HepG2 (cell line): ENCODE measurements at regions not wholly inside any gene's neighbourhood (a gene's known extent, or its start where the extent isn't known, plus 50 kb on each side); places are given as distances from the start of the nearest gene placed in this dataset.
"Not testable (repeated sequence)": the region's sequence is repeated elsewhere in the genome, so short reads cannot be mapped to it uniquely, and the experiment has no call there.

ENCODE experiments used
- ATAC-seq: fragments of 200-7000 bp; cut with Tn5 transposase; 3 replicates; pipeline ENCODE4 v1.9.1; 2020; ENCODE audit warnings: mild to moderate bottlenecking, moderate library complexity
- BruUV-seq: library from RNA; stranded (reverse); fragments of 400-500 nt; replicated peaks from 2 replicates; lab custom pipeline; 2021; lab: Mats Ljungman, UMichigan
- CTCF ChIA-PET: fragments of 300-600 bp; formaldehyde crosslinking; extraction: SDS; loops from one replicate; lab custom pipeline; 2021; ENCODE audit warnings: low total read pairs, inconsistent platforms, low intra/inter-chr PET ratio; lab: Yijun Ruan, JAX
- POLR2A ChIA-PET: fragments of 350-600 bp; sonication (Branson Sonifier 250); formaldehyde crosslinking; loops from one replicate; lab custom pipeline; 2020; ENCODE audit warnings: antibody characterized with exemption, inconsistent platforms; lab: Yijun Ruan, JAX
- DNase-seq: peaks from one replicate; pipeline ENCODE4 v3.0.0-alpha.2; 2015; ENCODE audit warnings: low spot score
- FAIRE-seq: peaks from 3 replicates; lab custom pipeline; 2011; peaks lifted over from hg19 to GRCh38; lab: Jason Lieb, UNC
- H2AFZ ChIP-seq: one replicate; pipeline ENCODE4 v1.6.1; 2011; ENCODE audit warnings: low read length, inconsistent platforms
- H3K27ac ChIP-seq: fragments of 300-600 bp; 3 replicates; pipeline ENCODE4 v1.8.0; 2011; ENCODE audit warnings: mixed run types, mild to moderate bottlenecking, mixed read lengths, low read length, inconsistent platforms; ENCODE audit not compliant: insufficient read depth; ENCODE audit errors: extremely low read length
- H3K27me3 ChIP-seq, 2 experiments: fragments of 200-600 bp in 1 of 2; 2 replicates in 1 of 2; 3 replicates in 1 of 2; pipeline versions ENCODE4 v1.6.0 to v1.8.0; 2011; ENCODE audit warnings: low read length in 2 of 2, mild to moderate bottlenecking in 2 of 2, moderate library complexity in 2 of 2, inconsistent platforms in 1 of 2; ENCODE audit not compliant: insufficient read depth in 2 of 2, control insufficient read depth in 1 of 2
- H3K36me3 ChIP-seq, 2 experiments: fragments of 200-600 bp in 1 of 2; replicated peaks in 1 of 2; 2 replicates in 1 of 2; 3 replicates in 1 of 2; pipeline versions ENCODE4 v1.5.1 to v1.8.0; 2011; ENCODE audit warnings: low read length in 2 of 2, inconsistent platforms in 1 of 2; ENCODE audit not compliant: insufficient read depth in 2 of 2, control insufficient read depth in 1 of 2
- H3K4me1 ChIP-seq: 2 replicates; pipeline ENCODE4 v1.5.1; 2012; ENCODE audit warnings: low read length, inconsistent platforms; ENCODE audit not compliant: insufficient read depth
- H3K4me2 ChIP-seq: 2 replicates; pipeline ENCODE4 v1.6.0; 2011; ENCODE audit warnings: low read depth, low read length, inconsistent platforms
- H3K4me3 ChIP-seq, 3 experiments: fragments of 200-600 bp in 1 of 3; sonication (generic), shearing (Covaris generic) in 1 of 3; replicated peaks in 1 of 3; 2 replicates each; pipeline ENCODE4 v1.5.1; 2011 to 2016; ENCODE audit warnings: low read length in 3 of 3, inconsistent platforms in 2 of 3, low read depth in 2 of 3, mild to moderate bottlenecking in 2 of 3, control low read depth in 1 of 3, mixed read lengths in 1 of 3; ENCODE audit not compliant: insufficient read depth in 1 of 3
- H3K79me2 ChIP-seq: one replicate; pipeline ENCODE4 v1.6.1; 2011; ENCODE audit warnings: low read length, inconsistent platforms; ENCODE audit not compliant: insufficient read depth
- H3K9ac ChIP-seq: 2 replicates; pipeline ENCODE4 v1.6.0; 2011; ENCODE audit warnings: mild to moderate bottlenecking, low read depth, low read length, inconsistent platforms; ENCODE audit not compliant: insufficient read depth
- H3K9me3 ChIP-seq: 2 replicates; pipeline ENCODE4 v1.5.1; 2012; ENCODE audit warnings: mild to moderate bottlenecking, low read length
- H4K20me1 ChIP-seq: 2 replicates; pipeline ENCODE4 v1.6.0; 2011; ENCODE audit warnings: inconsistent platforms, mild to moderate bottlenecking, low read length, moderate library complexity; ENCODE audit not compliant: insufficient read depth
- HDAC1 ChIP-seq: sonication (generic); formaldehyde crosslinking; IDR thresholded peaks from 2 replicates; pipeline ENCODE4 v1.5.1; 2020; ENCODE audit warnings: mild to moderate bottlenecking, missing genetic modification reagents
- KAT8 ChIP-seq: IDR thresholded peaks from 2 replicates; pipeline ENCODE4 v1.6.1; 2016; ENCODE audit warnings: missing genetic modification reagents, missing compliant biosample characterization
- PAXIP1 ChIP-seq: sonication (generic); formaldehyde crosslinking; conservative IDR thresholded peaks from 2 replicates; pipeline ENCODE4 v1.4.0; 2020; ENCODE audit warnings: mild to moderate bottlenecking, missing genetic modification reagents, moderate library complexity
- ZNF224 ChIP-seq: sonication (generic); formaldehyde crosslinking; IDR thresholded peaks from 2 replicates; pipeline ENCODE4 v1.5.0; 2020; ENCODE audit warnings: mild to moderate bottlenecking, missing genetic modification reagents
- ZNF430 ChIP-seq: sonication (generic); formaldehyde crosslinking; IDR thresholded peaks from 2 replicates; pipeline ENCODE4 v1.9.0; 2021; ENCODE audit warnings: mild to moderate bottlenecking, missing genetic modification reagents
- WGBS: methylation state at CpG from one replicate; pipeline ENCODE4 v1.1.6; 2017; ENCODE audit warnings: low lambda C conversion rate; 5-methylcytosine and 5-hydroxymethylcytosine counted together
- in situ Hi-C: cut with HindIII; loops from 2 replicates; pipeline ENCODE4 v1.10.0; 2017; ENCODE audit warnings: low pct_unique_long_range_greater_than_20kb; ENCODE audit not compliant: extremely low pct_ligation_motif_present
- intact Hi-C: fragments of 100-400 bp; cut with micrococcal nuclease; formaldehyde crosslinking; loops from one replicate; pipeline ENCODE4 v1.10.0; 2022; ENCODE audit not compliant: unreplicated experiment
- TF ChIP-seq, protein P1 (sequence below): sonication (generic); formaldehyde crosslinking; IDR thresholded peaks from 2 replicates; pipeline ENCODE4 v1.8.1; 2023; ENCODE audit warnings: missing genetic modification reagents, mild to moderate bottlenecking, borderline replicate concordance
- TF ChIP-seq, protein P2 (sequence below): sonication (generic); formaldehyde crosslinking; IDR thresholded peaks from 2 replicates; pipeline ENCODE4 v1.4.0; 2020; ENCODE audit warnings: missing genetic modification reagents
- TF ChIP-seq, protein P3 (sequence below), 2 experiments: fragments of 450-650 bp in 1 of 2; sonication (generic) in 1 of 2; formaldehyde crosslinking; IDR thresholded peaks; 2 replicates each; pipeline versions ENCODE4 v1.5.0 to v1.8.0; 2020 to 2022; ENCODE audit warnings: mild to moderate bottlenecking in 1 of 2, missing genetic modification reagents in 1 of 2

GRCh38 chr14:89547047-89547446 is 130.0 kb upstream of the FOXN3 start:
- H3K4me2 ChIP-seq, H3K9ac ChIP-seq, CTCF ChIA-PET, H3K36me3 ChIP-seq, H3K9me3 ChIP-seq, DNase-seq, H3K27ac ChIP-seq, H2AFZ ChIP-seq, FAIRE-seq, H3K4me3 ChIP-seq, H3K27me3 ChIP-seq, in situ Hi-C loops, BruUV-seq, H4K20me1 ChIP-seq, POLR2A ChIA-PET, ATAC-seq: not testable (repeated sequence)
- H3K4me1 ChIP-seq: peaks cover 49% of the 10 kb centered on the region
- WGBS: 98% methylated on average over 5 of the region's 5 CpGs
- intact Hi-C loops: loop anchor here (10.0 kb wide), 1 partner anchor 368 kb away; no protein-coding TSS in a partner anchor
- peaks cover 13% of the 10 kb centered on the region for H3K79me2 ChIP-seq

DNA sequence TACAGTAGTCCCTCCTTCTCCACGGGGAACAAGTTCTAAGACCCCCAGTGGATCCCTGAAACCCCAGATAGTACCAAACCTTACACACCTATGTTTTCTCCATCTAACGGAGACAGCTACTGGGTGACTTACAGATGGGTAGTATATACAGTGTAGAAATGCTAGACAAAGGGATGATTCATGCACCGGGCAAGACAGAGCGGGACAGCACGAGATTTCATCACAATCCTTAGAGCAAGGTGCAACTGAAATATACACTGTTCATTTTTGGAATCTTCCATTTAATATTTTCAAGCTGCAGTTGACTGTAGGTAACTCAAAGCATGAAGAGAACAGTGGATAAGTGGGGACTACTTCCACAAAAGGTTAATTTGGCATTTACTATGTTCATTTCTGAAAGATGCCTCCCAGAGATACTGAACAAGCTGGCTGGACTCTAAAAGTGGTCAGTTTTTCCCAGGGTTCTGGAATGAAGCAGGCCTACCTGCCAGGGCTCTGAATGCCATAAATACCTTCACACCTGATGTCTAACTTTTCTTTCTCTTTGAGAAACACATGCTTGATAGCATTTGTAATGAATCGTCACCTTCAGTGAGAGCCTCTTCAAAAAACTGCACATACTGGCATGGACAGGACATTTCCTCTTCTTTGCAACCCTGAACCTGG is 127.7 kb upstream of the FOXN3 start:
- ChIA-PET CTCF (no interaction called here), POLR2A (interaction anchor here (1.2 kb wide), 1 partner anchor 51 kb away, joined by 4 read pairs; no protein-coding TSS in a partner anchor)
- Histone ChIP-seq H3K9ac (no peak overlapping the region; the same call in 1 of the 2 replicates), H3K79me2 (peaks cover 18% of the 10 kb centered on the region), H4K20me1 (no peaks in the 10 kb centered on the region), H2AFZ (no peak overlapping the region), H3K9me3 (no peaks in the 10 kb centered on the region), H3K4me1 (peaks cover 65% of the 10 kb centered on the region), H3K27ac (peak overlapping the region; percentile 62), H3K27me3 (no peaks in the 10 kb centered on the region), H3K4me3 (peak overlapping the region in 1 of 3 experiments; percentile 38; a peak in 1 of 6 replicates), H3K36me3 (no peaks in the 10 kb centered on the region), H3K4me2 (peak overlapping the region; percentile 62)
- in situ Hi-C loops (no loop called here), intact Hi-C loops (loop anchor here (2.0 to 10.0 kb wide), 3 partner anchors 43 to 370 kb away; partner anchors contain the start of gene FOXN3)
- ATAC-seq: peak; percentile 96
- BruUV-seq: no TSS peak
- DNase-seq: peak; percentile 83
- 14% methylated on average over 6 of the region's 6 CpGs for WGBS
- peak; percentile 87 for FAIRE-seq
- TF ChIP-seq ZNF430 (CRISPR knock-in tag) (no peak), ZNF224 (CRISPR knock-in tag) (no peak), KAT8 (peak; percentile 38; the same call in 1 of the 2 replicates), PAXIP1 (CRISPR knock-in tag) (peak; percentile 33; the same call in 1 of the 2 replicates), HDAC1 (CRISPR knock-in tag) (peak; percentile 55; the same call in 1 of the 2 replicates)
- TF ChIP-seq, protein P1, sequence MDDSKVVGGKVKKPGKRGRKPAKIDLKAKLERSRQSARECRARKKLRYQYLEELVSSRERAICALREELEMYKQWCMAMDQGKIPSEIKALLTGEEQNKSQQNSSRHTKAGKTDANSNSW (CRISPR knock-in tag): no peak
- TF ChIP-seq, protein P2, sequence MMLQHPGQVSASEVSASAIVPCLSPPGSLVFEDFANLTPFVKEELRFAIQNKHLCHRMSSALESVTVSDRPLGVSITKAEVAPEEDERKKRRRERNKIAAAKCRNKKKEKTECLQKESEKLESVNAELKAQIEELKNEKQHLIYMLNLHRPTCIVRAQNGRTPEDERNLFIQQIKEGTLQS (CRISPR knock-in tag): 0 out of 2 replicates have a peak, but pooled peaks have one; percentile 43
- TF ChIP-seq, protein P3, sequence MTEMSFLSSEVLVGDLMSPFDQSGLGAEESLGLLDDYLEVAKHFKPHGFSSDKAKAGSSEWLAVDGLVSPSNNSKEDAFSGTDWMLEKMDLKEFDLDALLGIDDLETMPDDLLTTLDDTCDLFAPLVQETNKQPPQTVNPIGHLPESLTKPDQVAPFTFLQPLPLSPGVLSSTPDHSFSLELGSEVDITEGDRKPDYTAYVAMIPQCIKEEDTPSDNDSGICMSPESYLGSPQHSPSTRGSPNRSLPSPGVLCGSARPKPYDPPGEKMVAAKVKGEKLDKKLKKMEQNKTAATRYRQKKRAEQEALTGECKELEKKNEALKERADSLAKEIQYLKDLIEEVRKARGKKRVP (CRISPR knock-in tag; IDR thresholded peaks at IDR 0.05): peak in 1 of 2 experiments; percentile 62; a peak in 2 of 4 replicates
